ENCODE measurements at regions not wholly inside any gene's neighbourhood (a gene's known extent, or its start where the extent isn't known, plus 50 kb on each side); places are given as distances from the start of the nearest gene placed in this dataset.

DNA sequence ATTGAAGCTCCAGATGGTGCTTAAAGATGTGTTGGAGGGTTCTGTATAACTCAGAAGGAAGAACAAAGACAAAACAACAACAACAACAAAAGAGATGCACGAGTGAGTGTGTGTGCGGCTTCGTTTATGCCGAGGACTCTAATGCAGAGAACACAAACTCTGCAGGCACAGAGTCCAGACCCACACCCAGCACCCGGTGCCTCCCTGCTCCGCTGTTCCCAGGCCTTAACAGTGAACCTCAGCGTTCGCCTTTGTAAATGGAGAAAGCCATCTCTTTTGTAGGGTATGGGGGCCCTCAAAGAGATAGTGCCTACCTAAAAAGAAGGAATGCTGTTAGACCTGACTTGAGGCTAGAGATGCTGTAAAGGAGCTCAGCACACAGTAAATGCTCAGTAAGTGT, 243.3 kb downstream of the ERMARD start:
- no peaks in the 10 kb centered on the region for H3K79me2 ChIP-seq (ENCODE audit: insufficient read depth, low read length)
- no peak for DNase-seq (ENCODE audit: insufficient read length, low spot score, missing footprints)
- no peak overlapping the region for H3K4me2 ChIP-seq (ENCODE audit: insufficient read depth, low read length)
- TF ChIP-seq, protein P1, sequence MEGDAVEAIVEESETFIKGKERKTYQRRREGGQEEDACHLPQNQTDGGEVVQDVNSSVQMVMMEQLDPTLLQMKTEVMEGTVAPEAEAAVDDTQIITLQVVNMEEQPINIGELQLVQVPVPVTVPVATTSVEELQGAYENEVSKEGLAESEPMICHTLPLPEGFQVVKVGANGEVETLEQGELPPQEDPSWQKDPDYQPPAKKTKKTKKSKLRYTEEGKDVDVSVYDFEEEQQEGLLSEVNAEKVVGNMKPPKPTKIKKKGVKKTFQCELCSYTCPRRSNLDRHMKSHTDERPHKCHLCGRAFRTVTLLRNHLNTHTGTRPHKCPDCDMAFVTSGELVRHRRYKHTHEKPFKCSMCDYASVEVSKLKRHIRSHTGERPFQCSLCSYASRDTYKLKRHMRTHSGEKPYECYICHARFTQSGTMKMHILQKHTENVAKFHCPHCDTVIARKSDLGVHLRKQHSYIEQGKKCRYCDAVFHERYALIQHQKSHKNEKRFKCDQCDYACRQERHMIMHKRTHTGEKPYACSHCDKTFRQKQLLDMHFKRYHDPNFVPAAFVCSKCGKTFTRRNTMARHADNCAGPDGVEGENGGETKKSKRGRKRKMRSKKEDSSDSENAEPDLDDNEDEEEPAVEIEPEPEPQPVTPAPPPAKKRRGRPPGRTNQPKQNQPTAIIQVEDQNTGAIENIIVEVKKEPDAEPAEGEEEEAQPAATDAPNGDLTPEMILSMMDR (IDR thresholded peaks at IDR 0.05; ENCODE audit: extremely low read depth, low read depth, low read length): no peak
- H2AFZ ChIP-seq (ENCODE audit: low read length): no peak overlapping the region
- no peak overlapping the region for H3K27ac ChIP-seq (ENCODE audit: low read depth, low read length)
- H3K4me3 ChIP-seq (ENCODE audit: insufficient read depth, low read length): no peak overlapping the region
- H3K4me1 ChIP-seq (ENCODE audit: insufficient read depth, low read length): no peaks in the 10 kb centered on the region
- H3K9me3 ChIP-seq (ENCODE audit: low read depth, low read length): peaks cover under 1% of the 10 kb centered on the region
- H3K36me3 ChIP-seq (ENCODE audit: insufficient read depth, low read length): no peaks in the 10 kb centered on the region
- no peaks in the 10 kb centered on the region for H3K27me3 ChIP-seq (ENCODE audit: insufficient read depth, low read length)
- no peaks in the 10 kb centered on the region for H4K20me1 ChIP-seq (ENCODE audit: insufficient read depth, low read length)

DNA sequence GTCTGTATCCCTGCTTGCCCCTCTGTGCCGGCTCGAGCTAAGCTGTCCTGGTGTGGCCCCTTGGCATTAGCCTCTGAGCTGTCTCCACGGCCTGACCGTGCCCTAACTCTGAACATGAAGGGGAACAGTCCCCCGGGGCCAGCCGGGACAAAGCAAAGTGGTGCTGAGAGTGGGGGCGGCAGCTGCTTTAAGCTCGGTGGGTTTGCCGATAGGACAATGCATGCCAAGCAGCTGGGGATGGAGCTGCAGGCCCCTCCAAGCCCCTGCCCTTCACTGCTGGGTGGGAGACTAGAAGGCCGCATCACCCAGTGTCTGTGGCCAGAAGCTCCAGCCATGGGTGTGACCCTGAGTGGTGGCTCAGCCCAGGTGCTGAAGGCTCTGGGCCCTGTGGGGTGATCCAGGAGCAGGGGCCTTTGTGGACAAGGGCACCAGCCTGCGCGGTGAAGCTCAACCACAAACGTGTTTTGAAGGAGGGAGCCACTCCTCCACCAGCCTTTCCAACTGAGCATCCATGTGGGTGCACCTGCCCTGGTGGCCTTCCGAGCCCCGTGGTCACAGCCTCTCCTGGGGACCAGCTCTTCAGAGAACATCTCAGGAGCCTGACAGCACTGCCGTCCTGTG, 242.5 kb downstream of the ERMARD start:
- Histone ChIP-seq H3K27me3 (ENCODE audit: insufficient read depth, low read length) (no peaks in the 10 kb centered on the region), H3K4me2 (ENCODE audit: insufficient read depth, low read length) (no peak overlapping the region), H3K4me1 (ENCODE audit: insufficient read depth, low read length) (no peaks in the 10 kb centered on the region), H3K27ac (ENCODE audit: low read depth, low read length) (no peak overlapping the region), H3K4me3 (ENCODE audit: insufficient read depth, low read length) (no peak overlapping the region), H3K9me3 (ENCODE audit: low read depth, low read length) (peaks cover 4% of the 10 kb centered on the region), H2AFZ (ENCODE audit: low read length) (no peak overlapping the region), H3K36me3 (ENCODE audit: insufficient read depth, low read length) (no peaks in the 10 kb centered on the region), H3K79me2 (ENCODE audit: insufficient read depth, low read length) (no peaks in the 10 kb centered on the region), H4K20me1 (ENCODE audit: insufficient read depth, low read length) (no peaks in the 10 kb centered on the region)
- TF ChIP-seq, protein P1 (IDR thresholded peaks at IDR 0.05; ENCODE audit: extremely low read depth, low read depth, low read length): no peak
- DNase-seq (ENCODE audit: insufficient read length, low spot score, missing footprints): peak; percentile 35

DNA sequence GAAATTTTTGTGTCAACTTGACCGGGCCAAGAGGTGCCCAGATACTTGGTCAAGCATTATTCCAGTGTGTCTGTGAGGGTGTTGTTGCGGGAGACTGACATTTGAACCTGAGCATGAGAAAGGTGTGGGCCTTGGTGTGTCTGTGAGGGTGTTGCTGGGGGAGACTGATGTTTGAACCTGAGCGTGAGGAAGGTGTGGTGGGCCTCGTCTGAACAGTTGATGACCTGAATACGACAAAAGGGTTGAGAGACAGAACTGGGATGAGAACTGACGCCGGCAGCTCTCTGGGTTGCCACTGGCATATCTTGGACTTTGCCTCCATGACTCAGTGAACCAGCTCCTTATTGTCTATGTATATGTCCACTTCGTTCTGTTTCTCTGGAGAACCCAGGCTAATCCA, 240.5 kb downstream of the ERMARD start:
- Histone ChIP-seq H3K9me3 (ENCODE audit: low read depth, low read length) (peaks cover 4% of the 10 kb centered on the region), H2AFZ (ENCODE audit: low read length) (no peak overlapping the region), H3K27me3 (ENCODE audit: insufficient read depth, low read length) (no peaks in the 10 kb centered on the region), H3K4me3 (ENCODE audit: insufficient read depth, low read length) (no peak overlapping the region), H4K20me1 (ENCODE audit: insufficient read depth, low read length) (no peaks in the 10 kb centered on the region), H3K4me2 (ENCODE audit: insufficient read depth, low read length) (no peak overlapping the region), H3K4me1 (ENCODE audit: insufficient read depth, low read length) (no peaks in the 10 kb centered on the region), H3K27ac (ENCODE audit: low read depth, low read length) (no peak overlapping the region), H3K36me3 (ENCODE audit: insufficient read depth, low read length) (no peaks in the 10 kb centered on the region), H3K79me2 (ENCODE audit: insufficient read depth, low read length) (no peaks in the 10 kb centered on the region)
- TF ChIP-seq, protein P1 (IDR thresholded peaks at IDR 0.05; ENCODE audit: extremely low read depth, low read depth, low read length): no peak
- DNase-seq (ENCODE audit: insufficient read length, low spot score, missing footprints): no peak

DNA sequence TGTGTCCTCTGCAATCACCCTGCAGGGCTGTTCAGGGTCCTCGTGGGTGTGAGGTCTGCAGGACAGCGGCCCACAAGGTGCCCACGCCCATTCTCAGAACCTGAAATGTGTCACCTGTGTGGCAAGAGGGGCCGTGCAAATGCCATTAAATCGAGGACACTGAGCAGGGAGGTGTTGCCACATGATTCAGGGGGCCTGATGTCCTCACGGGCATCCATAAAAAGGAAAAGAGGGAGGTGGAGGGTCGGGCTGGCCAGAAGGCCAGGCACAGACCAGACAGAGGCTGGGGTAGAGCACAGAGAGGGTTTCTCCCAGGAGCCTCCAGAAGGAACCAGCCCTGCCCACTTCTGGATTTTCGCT, 239.6 kb downstream of the ERMARD start:
- H3K27me3 ChIP-seq (ENCODE audit: insufficient read depth, low read length): no peaks in the 10 kb centered on the region
- no peaks in the 10 kb centered on the region for H4K20me1 ChIP-seq (ENCODE audit: insufficient read depth, low read length)
- H3K79me2 ChIP-seq (ENCODE audit: insufficient read depth, low read length): no peaks in the 10 kb centered on the region
- no peak overlapping the region for H3K4me3 ChIP-seq (ENCODE audit: insufficient read depth, low read length)
- no peaks in the 10 kb centered on the region for H3K4me1 ChIP-seq (ENCODE audit: insufficient read depth, low read length)
- no peak overlapping the region for H2AFZ ChIP-seq (ENCODE audit: low read length)
- no peaks in the 10 kb centered on the region for H3K36me3 ChIP-seq (ENCODE audit: insufficient read depth, low read length)
- peaks cover 4% of the 10 kb centered on the region for H3K9me3 ChIP-seq (ENCODE audit: low read depth, low read length)
- no peak overlapping the region for H3K4me2 ChIP-seq (ENCODE audit: insufficient read depth, low read length)
- peak; percentile 67 for DNase-seq (ENCODE audit: insufficient read length, low spot score, missing footprints)
- TF ChIP-seq, protein P1 (IDR thresholded peaks at IDR 0.05; ENCODE audit: extremely low read depth, low read depth, low read length): no peak
- no peak overlapping the region for H3K27ac ChIP-seq (ENCODE audit: low read depth, low read length)

All from osteoblast (primary cell).